DND-41 (cell line): ENCODE measurements at regions not wholly inside any gene's neighbourhood (a gene's known extent, or its start where the extent isn't known, plus 50 kb on each side); places are given as distances from the start of the nearest gene placed in this dataset.

Source experiments
- ATAC-seq: fragments of 200-7000 bp; cut with Tn5 transposase; 3 replicates; pipeline ENCODE4 v1.9.1; 2021; ENCODE audit warnings: low read depth; ENCODE audit not compliant: insufficient read depth
- DNase-seq: peaks from one replicate; pipeline ENCODE4 v3.0.0-alpha.2; 2020
- H2AFZ ChIP-seq: 2 replicates; pipeline ENCODE4 v1.6.0; 2012; ENCODE audit warnings: low read depth, low read length
- H3K27ac ChIP-seq: 2 replicates; pipeline ENCODE4 v1.5.1; 2012; ENCODE audit warnings: low read length, inconsistent platforms
- H3K27me3 ChIP-seq: fragments of 200-600 bp; sonication (generic); 2 replicates; pipeline ENCODE4 v1.6.0; 2012; ENCODE audit warnings: low read length, mild to moderate bottlenecking, inconsistent platforms; ENCODE audit not compliant: insufficient read depth, poor library complexity
- H3K36me3 ChIP-seq: 2 replicates; pipeline ENCODE4 v1.5.1; 2012; ENCODE audit warnings: low read length, inconsistent platforms; ENCODE audit not compliant: insufficient read depth
- H3K4me1 ChIP-seq: 2 replicates; pipeline ENCODE4 v1.5.1; 2012; ENCODE audit warnings: mild to moderate bottlenecking, low read length; ENCODE audit not compliant: insufficient read depth
- H3K4me2 ChIP-seq: 2 replicates; pipeline ENCODE4 v1.6.0; 2012; ENCODE audit warnings: mild to moderate bottlenecking, moderate library complexity, low read length, inconsistent platforms; ENCODE audit not compliant: insufficient read depth
- H3K4me3 ChIP-seq, 2 experiments: fragments of 200-600 bp in 1 of 2; shearing (Covaris generic) in 1 of 2; 2 replicates each; pipeline ENCODE4 v1.5.1; 2012 to 2016; ENCODE audit warnings: inconsistent platforms in 2 of 2, low read length in 2 of 2, mild to moderate bottlenecking in 2 of 2, low read depth in 1 of 2, moderate library complexity in 1 of 2
- H3K79me2 ChIP-seq: 2 replicates; pipeline ENCODE4 v1.6.0; 2012; ENCODE audit warnings: low read length, inconsistent platforms; ENCODE audit not compliant: insufficient read depth
- H3K9ac ChIP-seq: 2 replicates; pipeline ENCODE4 v1.6.0; 2012; ENCODE audit warnings: low read depth, mild to moderate bottlenecking, inconsistent platforms, low read length, moderate library complexity
- H3K9me3 ChIP-seq: 2 replicates; pipeline ENCODE4 v1.5.1; 2012; ENCODE audit warnings: low read length, moderate library complexity, mild to moderate bottlenecking, inconsistent platforms; ENCODE audit not compliant: insufficient read depth, severe bottlenecking
- H4K20me1 ChIP-seq: 2 replicates; pipeline ENCODE4 v1.6.0; 2012; ENCODE audit warnings: low read length; ENCODE audit not compliant: insufficient read depth
- EZH2 ChIP-seq: IDR thresholded peaks from 3 replicates; pipeline ENCODE4 v1.6.1; 2012; ENCODE audit warnings: borderline replicate concordance, low read depth, mild to moderate bottlenecking, moderate library complexity, low read length, inconsistent platforms; ENCODE audit not compliant: severe bottlenecking
- TF ChIP-seq, protein P1 (sequence below): IDR thresholded peaks from 2 replicates; pipeline ENCODE4 v1.5.1; 2012; ENCODE audit warnings: borderline replicate concordance, low read length, moderate library complexity, mild to moderate bottlenecking; ENCODE audit not compliant: poor library complexity, severe bottlenecking; ENCODE audit errors: extremely low read depth

DNA sequence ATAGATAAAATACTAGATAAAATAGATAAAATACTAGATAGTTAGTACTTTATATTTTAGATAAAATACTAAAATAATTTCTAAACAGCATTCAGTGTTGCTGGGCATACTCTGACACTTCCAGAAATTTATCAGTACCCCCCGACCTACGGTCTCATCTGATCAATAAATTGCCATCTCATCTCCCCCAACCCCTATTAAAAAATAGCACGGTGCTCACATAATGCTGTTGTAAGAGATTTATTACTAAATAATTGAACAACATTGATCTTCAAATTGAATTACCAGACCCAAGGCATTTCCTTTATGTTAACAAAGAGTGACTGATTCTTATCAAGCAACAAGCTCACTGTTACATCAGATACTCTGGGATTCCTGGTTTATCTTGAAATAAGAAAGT lies 300.9 kb downstream of the CBLN4 start:
- no peak overlapping the region for H3K27ac ChIP-seq
- no peak overlapping the region for H3K4me2 ChIP-seq
- ATAC-seq, result no peak
- H3K4me1 ChIP-seq, result no peaks in the 10 kb centered on the region
- TF ChIP-seq, protein P1, sequence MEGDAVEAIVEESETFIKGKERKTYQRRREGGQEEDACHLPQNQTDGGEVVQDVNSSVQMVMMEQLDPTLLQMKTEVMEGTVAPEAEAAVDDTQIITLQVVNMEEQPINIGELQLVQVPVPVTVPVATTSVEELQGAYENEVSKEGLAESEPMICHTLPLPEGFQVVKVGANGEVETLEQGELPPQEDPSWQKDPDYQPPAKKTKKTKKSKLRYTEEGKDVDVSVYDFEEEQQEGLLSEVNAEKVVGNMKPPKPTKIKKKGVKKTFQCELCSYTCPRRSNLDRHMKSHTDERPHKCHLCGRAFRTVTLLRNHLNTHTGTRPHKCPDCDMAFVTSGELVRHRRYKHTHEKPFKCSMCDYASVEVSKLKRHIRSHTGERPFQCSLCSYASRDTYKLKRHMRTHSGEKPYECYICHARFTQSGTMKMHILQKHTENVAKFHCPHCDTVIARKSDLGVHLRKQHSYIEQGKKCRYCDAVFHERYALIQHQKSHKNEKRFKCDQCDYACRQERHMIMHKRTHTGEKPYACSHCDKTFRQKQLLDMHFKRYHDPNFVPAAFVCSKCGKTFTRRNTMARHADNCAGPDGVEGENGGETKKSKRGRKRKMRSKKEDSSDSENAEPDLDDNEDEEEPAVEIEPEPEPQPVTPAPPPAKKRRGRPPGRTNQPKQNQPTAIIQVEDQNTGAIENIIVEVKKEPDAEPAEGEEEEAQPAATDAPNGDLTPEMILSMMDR, result no peak
- TF ChIP-seq EZH2, result no peak
- no peaks in the 10 kb centered on the region for H4K20me1 ChIP-seq
- H3K9me3 ChIP-seq, result no peaks in the 10 kb centered on the region
- no peak overlapping the region for H3K9ac ChIP-seq
- no peaks in the 10 kb centered on the region for H3K79me2 ChIP-seq
- H3K27me3 ChIP-seq, result no peaks in the 10 kb centered on the region
- H3K4me3 ChIP-seq, result no peak overlapping the region
- H3K36me3 ChIP-seq, result no peaks in the 10 kb centered on the region
- no peak overlapping the region for H2AFZ ChIP-seq
- no peak for DNase-seq

DNA sequence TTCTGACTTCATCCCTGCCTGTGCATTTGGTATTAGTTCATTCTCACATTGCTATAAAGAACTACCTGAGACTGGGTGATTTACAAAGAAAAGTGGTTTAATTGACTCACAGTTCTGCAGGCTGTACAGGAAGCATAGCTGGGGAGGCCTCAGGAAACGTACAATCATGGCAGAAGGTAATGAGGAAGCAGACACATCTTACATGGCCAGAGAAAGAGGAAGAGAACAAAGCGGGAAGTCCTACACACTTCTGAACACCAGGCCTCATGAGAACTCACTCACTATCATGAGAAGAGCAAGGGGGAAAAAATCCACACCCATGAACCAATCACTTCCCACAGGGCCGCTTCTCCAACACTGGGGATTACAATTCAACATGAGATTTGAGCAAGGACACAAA lies 303.9 kb downstream of the CBLN4 start:
- no peaks in the 10 kb centered on the region for H3K36me3 ChIP-seq
- H3K4me2 ChIP-seq, result no peak overlapping the region
- no peak overlapping the region for H3K27ac ChIP-seq
- H3K9ac ChIP-seq, result no peak overlapping the region
- TF ChIP-seq, protein P1, result no peak
- no peak for TF ChIP-seq EZH2
- H4K20me1 ChIP-seq, result no peaks in the 10 kb centered on the region
- no peaks in the 10 kb centered on the region for H3K4me1 ChIP-seq
- no peak overlapping the region for H2AFZ ChIP-seq
- H3K9me3 ChIP-seq, result no peaks in the 10 kb centered on the region
- ATAC-seq (no peak), DNase-seq (no peak)
- no peak overlapping the region for H3K4me3 ChIP-seq
- no peaks in the 10 kb centered on the region for H3K27me3 ChIP-seq
- no peaks in the 10 kb centered on the region for H3K79me2 ChIP-seq

DNA sequence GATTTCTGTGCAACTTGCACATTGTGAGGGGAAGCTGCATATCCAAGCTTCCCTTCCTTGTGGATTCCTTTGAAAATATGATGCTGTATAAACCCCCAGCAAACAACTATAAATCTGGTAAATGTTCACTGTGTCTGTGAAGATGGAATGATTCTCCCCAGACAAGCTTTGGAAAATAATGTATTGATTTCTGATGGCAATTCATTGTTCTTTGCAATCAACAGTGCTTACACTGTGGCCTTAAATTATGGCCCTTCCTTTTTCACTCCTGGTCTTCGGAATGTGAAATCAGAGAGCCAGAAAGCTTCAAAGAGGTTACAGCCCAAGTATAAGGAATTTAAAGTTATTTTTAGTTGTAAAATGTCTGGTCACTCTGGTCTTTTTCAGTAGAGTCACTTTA lies 308.8 kb downstream of the CBLN4 start:
- no peak overlapping the region for H3K9ac ChIP-seq
- H2AFZ ChIP-seq, result no peak overlapping the region
- no peak overlapping the region for H3K27ac ChIP-seq
- ATAC-seq (no peak), DNase-seq (no peak)
- H3K9me3 ChIP-seq, result no peaks in the 10 kb centered on the region
- no peak overlapping the region for H3K4me3 ChIP-seq
- H3K4me1 ChIP-seq, result no peaks in the 10 kb centered on the region
- no peaks in the 10 kb centered on the region for H3K79me2 ChIP-seq
- TF ChIP-seq EZH2, result no peak
- TF ChIP-seq, protein P1, result no peak
- no peaks in the 10 kb centered on the region for H4K20me1 ChIP-seq
- H3K27me3 ChIP-seq, result peaks cover 5% of the 10 kb centered on the region
- H3K4me2 ChIP-seq, result no peak overlapping the region
- H3K36me3 ChIP-seq, result no peaks in the 10 kb centered on the region

DNA sequence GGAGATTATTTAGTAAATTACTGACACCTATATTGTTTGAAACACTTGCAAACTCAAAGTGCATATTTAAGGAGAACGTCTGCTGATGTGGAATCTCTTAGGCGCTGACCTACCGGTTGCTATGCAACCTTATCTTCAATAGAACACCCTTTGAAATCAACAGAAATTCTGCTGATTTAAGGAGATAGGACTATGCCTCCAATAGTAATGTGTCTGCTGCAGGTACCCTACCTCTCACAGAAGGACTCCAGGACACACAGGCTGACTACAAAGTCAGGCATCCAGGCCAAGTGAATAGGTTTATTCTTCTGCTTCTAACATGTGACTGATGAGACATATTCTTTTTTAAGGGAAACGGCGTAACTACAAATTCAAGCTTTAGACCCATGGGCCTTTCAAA lies 311.7 kb downstream of the CBLN4 start:
- Histone ChIP-seq H3K9me3 (no peaks in the 10 kb centered on the region), H3K36me3 (no peaks in the 10 kb centered on the region), H3K4me3 (no peak overlapping the region), H2AFZ (no peak overlapping the region), H3K27me3 (peaks cover 5% of the 10 kb centered on the region), H3K27ac (no peak overlapping the region), H3K9ac (no peak overlapping the region), H3K4me2 (no peak overlapping the region), H4K20me1 (no peaks in the 10 kb centered on the region), H3K4me1 (no peaks in the 10 kb centered on the region), H3K79me2 (no peaks in the 10 kb centered on the region)
- ATAC-seq, result no peak
- TF ChIP-seq, protein P1, result no peak
- TF ChIP-seq EZH2, result no peak
- DNase-seq, result no peak
